ENCODE measurements at regions not wholly inside any gene's neighbourhood (a gene's known extent, or its start where the extent isn't known, plus 50 kb on each side); places are given as distances from the start of the nearest gene placed in this dataset.

DNA sequence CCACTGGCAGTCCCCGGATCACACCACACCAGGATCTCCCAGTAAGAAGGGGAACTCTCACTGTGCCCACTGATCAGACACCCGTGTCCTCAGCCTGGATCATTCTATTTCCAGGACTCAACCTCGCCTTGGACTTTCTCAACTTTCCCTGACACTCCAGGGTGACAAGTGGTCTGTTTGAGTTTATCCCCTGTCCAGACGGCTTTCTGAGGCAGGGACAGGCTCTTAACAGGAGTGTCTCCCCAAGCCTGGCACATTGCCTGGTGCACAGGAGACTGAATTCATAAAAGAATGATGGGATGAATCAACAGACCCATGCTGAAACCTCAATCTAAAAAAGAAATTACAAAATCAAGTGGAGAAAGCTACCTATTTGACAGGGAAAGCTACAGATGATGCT lies 606.6 kb downstream of the EFNB2 start:
- Mint-ChIP-seq H3K27ac (no peak overlapping the region), H3K27me3 (no peaks in the 10 kb centered on the region), H3K4me3 (no peak overlapping the region), H3K9me3 (no peaks in the 10 kb centered on the region), H3K36me3 (no peaks in the 10 kb centered on the region), H3K4me1 (no peaks in the 10 kb centered on the region)
- Histone ChIP-seq H3K27ac (ENCODE audit: low read length) (no peak overlapping the region), H3K4me3 (ENCODE audit: control insufficient read depth in 1 of 2, extremely low read depth in 1 of 2, low read length in 1 of 2) (no peak overlapping the region), H3K9me3 (no peaks in the 10 kb centered on the region), H3K36me3 (ENCODE audit: control insufficient read depth in 2 of 2, extremely low read depth in 1 of 2, insufficient read depth in 1 of 2, low read length in 1 of 2) (no peaks in the 10 kb centered on the region), H3K27me3 (replicated peaks in 1 of 2; ENCODE audit: control insufficient read depth in 2 of 2, extremely low read depth in 1 of 2, insufficient read depth in 2 of 2, low read length in 1 of 2) (no peaks in the 10 kb centered on the region), H3K4me1 (ENCODE audit: control insufficient read depth in 1 of 2, extremely low read depth in 1 of 2, insufficient read depth in 2 of 2, low read length in 2 of 2) (no peaks in the 10 kb centered on the region)
- POLR2A ChIA-PET, result no interaction called here
- DNase-seq (no peak), ATAC-seq (replicated peaks in 1 of 4) (no peak)
- WGBS (ENCODE audit: insufficient coverage), result 80% methylated on average over 2 of the region's 4 CpGs
- CTCF ChIA-PET, result no interaction called here

DNA sequence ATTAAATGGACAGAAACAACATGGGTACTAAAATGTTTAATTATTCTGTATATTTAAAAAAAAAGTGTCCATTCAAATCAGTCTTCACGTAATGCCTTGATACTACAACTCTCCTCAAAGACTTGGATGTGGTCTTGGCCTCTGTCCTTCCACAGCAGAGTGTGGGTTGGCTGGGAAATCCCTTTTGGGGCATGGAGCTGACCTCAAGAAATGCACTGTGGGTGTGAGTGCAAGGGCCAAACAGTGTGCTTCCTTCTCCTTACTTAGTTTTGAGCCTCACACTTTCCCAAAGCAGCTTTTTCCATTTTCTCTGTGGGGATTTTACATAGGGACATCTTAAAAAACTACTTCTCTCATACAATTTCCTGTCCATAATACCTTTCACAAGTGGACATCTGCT lies 607.4 kb downstream of the EFNB2 start:
- Histone ChIP-seq H3K36me3 (ENCODE audit: control insufficient read depth in 2 of 2, extremely low read depth in 1 of 2, insufficient read depth in 1 of 2, low read length in 1 of 2) (no peaks in the 10 kb centered on the region), H3K4me3 (ENCODE audit: control insufficient read depth in 1 of 2, extremely low read depth in 1 of 2, low read length in 1 of 2) (no peak overlapping the region), H3K27ac (ENCODE audit: low read length) (no peak overlapping the region), H3K27me3 (replicated peaks in 1 of 2; ENCODE audit: control insufficient read depth in 2 of 2, extremely low read depth in 1 of 2, insufficient read depth in 2 of 2, low read length in 1 of 2) (no peaks in the 10 kb centered on the region), H3K9me3 (no peaks in the 10 kb centered on the region), H3K4me1 (ENCODE audit: control insufficient read depth in 1 of 2, extremely low read depth in 1 of 2, insufficient read depth in 2 of 2, low read length in 2 of 2) (no peaks in the 10 kb centered on the region)
- no peaks in the 10 kb centered on the region for H3K4me1 Mint-ChIP-seq
- no CpG with 5 or more reads among the region's 1 CpG for WGBS (ENCODE audit: insufficient coverage)
- no peak for DNase-seq
- no peak overlapping the region for H3K4me3 Mint-ChIP-seq
- no peaks in the 10 kb centered on the region for H3K27me3 Mint-ChIP-seq
- H3K36me3 Mint-ChIP-seq, result no peaks in the 10 kb centered on the region
- CTCF ChIA-PET, result no interaction called here
- peaks cover 0 to 6% (median 5%) of the 10 kb centered on the region in 3 donors for H3K9me3 Mint-ChIP-seq
- ATAC-seq (replicated peaks in 1 of 4), result no peak
- POLR2A ChIA-PET, result no interaction called here
- no peak overlapping the region for H3K27ac Mint-ChIP-seq

DNA sequence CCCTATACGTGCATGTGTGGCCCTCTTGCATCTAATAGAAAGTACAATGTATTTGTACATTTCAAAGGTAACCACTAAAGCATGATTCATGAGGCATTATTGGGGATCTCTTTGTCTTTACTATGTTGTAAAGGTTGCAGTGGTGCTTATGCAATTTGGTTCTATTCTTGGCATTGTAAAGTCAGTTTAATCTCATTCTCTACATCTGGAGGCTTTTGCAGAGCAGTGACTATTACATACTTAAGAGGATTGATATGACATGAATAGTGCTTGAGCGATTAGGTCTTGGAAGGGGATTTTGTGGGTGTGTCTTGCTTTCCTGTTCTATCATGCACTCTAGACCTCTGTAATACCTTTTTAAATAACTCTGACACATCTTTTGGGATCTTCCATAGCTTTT lies 610.0 kb downstream of the EFNB2 start:
- CTCF ChIA-PET, result no interaction called here
- Histone ChIP-seq H3K4me3 (ENCODE audit: control insufficient read depth in 1 of 2, extremely low read depth in 1 of 2, low read length in 1 of 2) (no peak overlapping the region), H3K4me1 (ENCODE audit: control insufficient read depth in 1 of 2, extremely low read depth in 1 of 2, insufficient read depth in 2 of 2, low read length in 2 of 2) (no peaks in the 10 kb centered on the region), H3K9me3 (no peaks in the 10 kb centered on the region), H3K36me3 (ENCODE audit: control insufficient read depth in 2 of 2, extremely low read depth in 1 of 2, insufficient read depth in 1 of 2, low read length in 1 of 2) (no peaks in the 10 kb centered on the region), H3K27ac (ENCODE audit: low read length) (no peak overlapping the region), H3K27me3 (replicated peaks in 1 of 2; ENCODE audit: control insufficient read depth in 2 of 2, extremely low read depth in 1 of 2, insufficient read depth in 2 of 2, low read length in 1 of 2) (no peaks in the 10 kb centered on the region)
- peaks cover 0 to 6% (median 5%) of the 10 kb centered on the region in 3 donors for H3K9me3 Mint-ChIP-seq
- no peaks in the 10 kb centered on the region for H3K4me1 Mint-ChIP-seq
- WGBS (ENCODE audit: insufficient coverage), result no CpG with 5 or more reads among the region's 2 CpGs
- POLR2A ChIA-PET, result no interaction called here
- DNase-seq (no peak), ATAC-seq (replicated peaks in 1 of 4) (no peak)
- H3K36me3 Mint-ChIP-seq, result no peaks in the 10 kb centered on the region
- H3K27ac Mint-ChIP-seq, result no peak overlapping the region
- no peak overlapping the region for H3K4me3 Mint-ChIP-seq
- peaks cover 0 to 6% of the 10 kb centered on the region in 2 donors for H3K27me3 Mint-ChIP-seq

DNA sequence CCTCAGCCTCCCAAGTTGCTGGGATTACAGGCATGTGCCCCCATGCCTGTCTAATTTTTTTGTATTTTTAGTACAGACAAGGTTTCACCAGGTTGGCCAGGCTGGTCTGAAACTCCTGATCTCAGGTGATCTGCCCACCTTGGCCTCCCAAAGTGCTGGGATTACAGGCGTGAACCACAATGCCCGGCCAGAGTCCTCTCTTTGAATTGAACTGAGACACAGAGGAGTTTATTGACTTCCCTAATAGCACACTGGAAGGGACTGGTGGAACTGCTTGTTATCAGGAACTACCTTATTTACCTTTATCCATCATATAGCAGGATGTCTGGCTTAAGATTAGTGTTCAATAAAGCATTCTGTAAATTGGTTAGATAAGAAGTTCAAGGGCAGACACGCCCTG lies 613.8 kb downstream of the EFNB2 start:
- ChIA-PET CTCF (interaction anchor here in 1 of 2 donors (0.6 kb wide), 1 partner anchor 1610 kb away, joined by 3 read pairs; no protein-coding TSS in a partner anchor), POLR2A (no interaction called here)
- no peak for ATAC-seq (replicated peaks in 1 of 4)
- H3K9me3 ChIP-seq, result no peaks in the 10 kb centered on the region
- no peak overlapping the region for H3K27ac ChIP-seq (ENCODE audit: low read length)
- Mint-ChIP-seq H3K9me3 (peaks cover 0 to 6% (median 5%) of the 10 kb centered on the region in 3 donors), H3K27ac (no peak overlapping the region), H3K36me3 (no peaks in the 10 kb centered on the region), H3K4me1 (no peaks in the 10 kb centered on the region), H3K27me3 (peaks cover 0 to 7% of the 10 kb centered on the region in 2 donors), H3K4me3 (no peak overlapping the region)
- no peaks in the 10 kb centered on the region for H3K4me1 ChIP-seq (ENCODE audit: control insufficient read depth in 1 of 2, extremely low read depth in 1 of 2, insufficient read depth in 2 of 2, low read length in 2 of 2)
- DNase-seq, result no peak
- WGBS (ENCODE audit: insufficient coverage), result no CpG with 5 or more reads among the region's 3 CpGs
- H3K27me3 ChIP-seq (replicated peaks in 1 of 2; ENCODE audit: control insufficient read depth in 2 of 2, extremely low read depth in 1 of 2, insufficient read depth in 2 of 2, low read length in 1 of 2), result no peaks in the 10 kb centered on the region
- H3K36me3 ChIP-seq (ENCODE audit: control insufficient read depth in 2 of 2, extremely low read depth in 1 of 2, insufficient read depth in 1 of 2, low read length in 1 of 2), result no peaks in the 10 kb centered on the region
- no peak overlapping the region for H3K4me3 ChIP-seq (ENCODE audit: control insufficient read depth in 1 of 2, extremely low read depth in 1 of 2, low read length in 1 of 2)

DNA sequence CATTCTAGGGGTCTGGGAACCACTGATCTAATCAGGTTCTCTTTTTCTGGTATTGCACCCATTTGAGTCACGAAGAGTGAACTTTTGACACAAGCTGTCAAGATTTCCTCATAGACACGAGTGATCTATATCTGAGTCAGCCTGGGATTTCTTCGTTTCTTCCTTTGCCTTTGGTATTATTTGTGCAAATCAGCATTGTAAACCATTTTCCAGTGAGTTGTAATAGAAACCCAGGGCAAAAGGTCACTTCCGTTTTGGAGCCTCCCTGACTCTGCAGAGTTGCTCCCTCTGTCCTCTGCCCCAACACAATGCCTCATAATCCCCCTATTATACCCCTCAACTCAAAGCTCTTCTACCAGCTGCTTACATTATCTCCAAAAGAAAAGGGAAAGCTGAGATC lies 615.1 kb downstream of the EFNB2 start:
- H3K27ac Mint-ChIP-seq, result no peak overlapping the region
- no peak overlapping the region for H3K4me3 ChIP-seq (ENCODE audit: control insufficient read depth in 1 of 2, extremely low read depth in 1 of 2, low read length in 1 of 2)

DNA sequence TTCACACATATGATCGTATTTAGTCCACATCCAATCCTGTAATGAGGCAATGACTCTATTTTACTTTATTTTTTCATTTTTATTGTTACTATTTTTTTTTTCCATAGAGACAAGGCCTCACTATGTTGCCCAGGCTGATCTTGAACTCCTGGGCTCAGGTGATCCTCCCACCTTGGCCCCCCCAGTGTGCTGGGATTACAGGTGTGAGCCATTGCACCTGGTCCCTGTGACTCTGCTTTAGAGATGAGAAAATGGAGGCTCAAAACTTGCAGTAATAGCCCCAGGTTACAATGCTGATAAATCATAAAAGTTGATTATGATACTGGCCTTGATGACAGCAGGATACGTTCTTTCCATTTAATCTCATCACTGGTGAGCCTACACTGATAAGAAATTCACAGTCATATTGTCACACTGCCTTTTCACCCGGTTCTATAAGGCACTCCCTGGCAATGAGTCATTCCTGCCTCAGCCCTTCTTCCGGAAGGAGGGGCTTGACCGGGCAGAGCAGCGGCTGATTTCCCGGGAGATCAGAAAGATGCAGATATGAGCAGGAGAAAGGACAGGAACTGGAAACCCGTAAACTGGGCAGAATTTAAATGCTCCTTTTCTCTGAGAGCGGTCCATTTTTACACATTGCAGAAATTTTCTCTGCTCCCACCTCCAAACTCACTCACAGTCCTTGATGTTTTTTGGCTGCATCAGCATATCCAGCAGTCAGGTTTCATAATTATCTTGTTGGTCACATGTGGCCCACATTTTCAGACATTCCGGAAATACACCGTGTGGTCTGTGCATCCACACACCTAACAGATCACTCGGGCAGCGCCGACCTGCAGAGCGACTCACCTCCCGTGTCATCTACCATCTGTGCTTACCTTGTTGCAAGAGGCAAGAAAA lies 616.4 kb downstream of the EFNB2 start:
- 90% methylated on average over 10 of the region's 16 CpGs for WGBS (ENCODE audit: insufficient coverage)
- Histone ChIP-seq H3K9me3 (no peaks in the 10 kb centered on the region), H3K27me3 (replicated peaks in 1 of 2; ENCODE audit: control insufficient read depth in 2 of 2, extremely low read depth in 1 of 2, insufficient read depth in 2 of 2, low read length in 1 of 2) (no peaks in the 10 kb centered on the region), H3K4me1 (ENCODE audit: control insufficient read depth in 1 of 2, extremely low read depth in 1 of 2, insufficient read depth in 2 of 2, low read length in 2 of 2) (no peaks in the 10 kb centered on the region), H3K4me3 (ENCODE audit: control insufficient read depth in 1 of 2, extremely low read depth in 1 of 2, low read length in 1 of 2) (no peak overlapping the region), H3K36me3 (ENCODE audit: control insufficient read depth in 2 of 2, extremely low read depth in 1 of 2, insufficient read depth in 1 of 2, low read length in 1 of 2) (no peaks in the 10 kb centered on the region), H3K27ac (ENCODE audit: low read length) (no peak overlapping the region)
- POLR2A ChIA-PET, result no interaction called here
- H3K9me3 Mint-ChIP-seq, result peaks cover 0 to 9% (median 6%) of the 10 kb centered on the region in 3 donors
- no peaks in the 10 kb centered on the region for H3K36me3 Mint-ChIP-seq
- DNase-seq (no peak), ATAC-seq (replicated peaks in 1 of 4) (no peak)
- no peak overlapping the region for H3K27ac Mint-ChIP-seq
- CTCF ChIA-PET, result no interaction called here
- H3K4me3 Mint-ChIP-seq, result no peak overlapping the region
- H3K4me1 Mint-ChIP-seq, result no peaks in the 10 kb centered on the region
- peaks cover 0 to 7% of the 10 kb centered on the region in 2 donors for H3K27me3 Mint-ChIP-seq

More for the DNA sequence above, 615.1 kb downstream of the EFNB2 start:
- no peaks in the 10 kb centered on the region for H3K36me3 Mint-ChIP-seq
- DNase-seq (no peak), ATAC-seq (replicated peaks in 1 of 4) (no peak)
- ChIA-PET POLR2A (no interaction called here), CTCF (no interaction called here)
- H3K4me1 Mint-ChIP-seq, result no peaks in the 10 kb centered on the region
- no peaks in the 10 kb centered on the region for H3K4me1 ChIP-seq (ENCODE audit: control insufficient read depth in 1 of 2, extremely low read depth in 1 of 2, insufficient read depth in 2 of 2, low read length in 2 of 2)
- H3K27ac ChIP-seq (ENCODE audit: low read length), result no peak overlapping the region
- H3K36me3 ChIP-seq (ENCODE audit: control insufficient read depth in 2 of 2, extremely low read depth in 1 of 2, insufficient read depth in 1 of 2, low read length in 1 of 2), result no peaks in the 10 kb centered on the region
- no peaks in the 10 kb centered on the region for H3K9me3 ChIP-seq
- 60% methylated on average over 1 of the region's 4 CpGs for WGBS (ENCODE audit: insufficient coverage)
- H3K9me3 Mint-ChIP-seq, result peaks cover 0 to 7% (median 6%) of the 10 kb centered on the region in 3 donors
- no peaks in the 10 kb centered on the region for H3K27me3 ChIP-seq (replicated peaks in 1 of 2; ENCODE audit: control insufficient read depth in 2 of 2, extremely low read depth in 1 of 2, insufficient read depth in 2 of 2, low read length in 1 of 2)
- no peak overlapping the region for H3K4me3 Mint-ChIP-seq
- peaks cover 0 to 7% of the 10 kb centered on the region in 2 donors for H3K27me3 Mint-ChIP-seq
